ENCODE measurements at regions not wholly inside any gene's neighbourhood (a gene's known extent, or its start where the extent isn't known, plus 50 kb on each side); places are given as distances from the start of the nearest gene placed in this dataset.

GRCh38 chr6:105889902-105890301 is 196.2 kb upstream of the PRDM1 start:
- TF ChIP-seq, protein P1, sequence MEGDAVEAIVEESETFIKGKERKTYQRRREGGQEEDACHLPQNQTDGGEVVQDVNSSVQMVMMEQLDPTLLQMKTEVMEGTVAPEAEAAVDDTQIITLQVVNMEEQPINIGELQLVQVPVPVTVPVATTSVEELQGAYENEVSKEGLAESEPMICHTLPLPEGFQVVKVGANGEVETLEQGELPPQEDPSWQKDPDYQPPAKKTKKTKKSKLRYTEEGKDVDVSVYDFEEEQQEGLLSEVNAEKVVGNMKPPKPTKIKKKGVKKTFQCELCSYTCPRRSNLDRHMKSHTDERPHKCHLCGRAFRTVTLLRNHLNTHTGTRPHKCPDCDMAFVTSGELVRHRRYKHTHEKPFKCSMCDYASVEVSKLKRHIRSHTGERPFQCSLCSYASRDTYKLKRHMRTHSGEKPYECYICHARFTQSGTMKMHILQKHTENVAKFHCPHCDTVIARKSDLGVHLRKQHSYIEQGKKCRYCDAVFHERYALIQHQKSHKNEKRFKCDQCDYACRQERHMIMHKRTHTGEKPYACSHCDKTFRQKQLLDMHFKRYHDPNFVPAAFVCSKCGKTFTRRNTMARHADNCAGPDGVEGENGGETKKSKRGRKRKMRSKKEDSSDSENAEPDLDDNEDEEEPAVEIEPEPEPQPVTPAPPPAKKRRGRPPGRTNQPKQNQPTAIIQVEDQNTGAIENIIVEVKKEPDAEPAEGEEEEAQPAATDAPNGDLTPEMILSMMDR (conservative IDR thresholded peaks at IDR 0.05; ENCODE audit: low read length), result no peak
- TF ChIP-seq EZH2phosphoT487 (IDR thresholded peaks at IDR 0.05; ENCODE audit: borderline replicate concordance, low read depth, low read length), result no peak

All from OCI-LY7 (cell line).